HCT116 (cell line): ENCODE measurements at regions not wholly inside any gene's neighbourhood (a gene's known extent, or its start where the extent isn't known, plus 50 kb on each side); places are given as distances from the start of the nearest gene placed in this dataset.

Experiments used
- ATAC-seq: fragments of 200-7000 bp; cut with Tn5 transposase; 2 replicates; pipeline ENCODE4 v1.9.1; 2020; ENCODE audit warnings: mild to moderate bottlenecking, moderate library complexity
- BruUV-seq: library from RNA; stranded (reverse); fragments of 400-500 nt; replicated peaks from 2 replicates; lab custom pipeline; 2021; lab: Mats Ljungman, UMichigan
- CTCF ChIA-PET: fragments of 300-600 bp; sonication (Branson Sonifier 250); formaldehyde crosslinking; loops from one replicate; lab custom pipeline; 2021; ENCODE audit warnings: antibody characterized with exemption; lab: Charles Lee
- POLR2A ChIA-PET: fragments of 300-600, 350-600 bp; sonication (Branson Sonifier 250); formaldehyde crosslinking; loops from one replicate; lab custom pipeline; 2021; ENCODE audit warnings: antibody characterized with exemption; lab: Charles Lee
- RAD21 ChIA-PET, 2 experiments: fragments of 300-600 bp; sonication (Branson Sonifier 250); formaldehyde crosslinking; loops; one replicate each; lab custom pipeline; 2023; ENCODE audit warnings: low total read pairs in 2 of 2; ENCODE audit not compliant: uncharacterized antibody in 2 of 2, unreplicated experiment in 2 of 2, low non-redundant PET in 1 of 2; lab: Charles Lee
- DNase-seq: peaks from one replicate; pipeline ENCODE4 v3.0.0-alpha.2; 2010; ENCODE audit warnings: low read depth, low spot score
- H2AFZ ChIP-seq: fragments of 200-600 bp; shearing (Covaris generic), sonication (generic); 2 replicates; pipeline ENCODE4 v1.6.1; 2017; ENCODE audit warnings: low read depth, mixed run types, mixed read lengths, antibody characterized with exemption, low read length; ENCODE audit not compliant: poor library complexity, severe bottlenecking
- H3K27ac ChIP-seq: 2 replicates; pipeline ENCODE4 v1.5.1; 2012; ENCODE audit warnings: low read depth, low read length
- H3K27me3 ChIP-seq: fragments of 200-600 bp; sonication (generic); 2 replicates; pipeline ENCODE4 v1.6.1; 2016; ENCODE audit warnings: mixed run types, low read length, mixed read lengths; ENCODE audit not compliant: insufficient read depth
- H3K36me3 ChIP-seq, 2 experiments: fragments of 200-500 bp in 1 of 2; fragments of 200-600 bp in 1 of 2; sonication (Bioruptor generic) in 1 of 2; sonication (generic) in 1 of 2; 2 replicates each; pipeline versions ENCODE4 v1.5.1 to v1.6.1; 2014 to 2016; ENCODE audit warnings: low read length in 2 of 2, inconsistent platforms in 1 of 2, mixed read lengths in 1 of 2, mixed run types in 1 of 2; ENCODE audit not compliant: insufficient read depth in 2 of 2, control insufficient read depth in 1 of 2
- H3K4me1 ChIP-seq, 2 experiments: fragments of 200-600 bp in 1 of 2; sonication (generic) in 1 of 2; 2 replicates each; pipeline versions ENCODE4 v1.5.1 to v1.6.1; 2012 to 2017; ENCODE audit warnings: low read length in 2 of 2, inconsistent platforms in 1 of 2, mild to moderate bottlenecking in 1 of 2, mixed read lengths in 1 of 2, mixed run types in 1 of 2, moderate library complexity in 1 of 2; ENCODE audit not compliant: insufficient read depth in 2 of 2, control insufficient read depth in 1 of 2
- H3K4me2 ChIP-seq: fragments of 200-600 bp; sonication (generic); 2 replicates; pipeline ENCODE4 v1.6.1; 2017; ENCODE audit warnings: mixed run types, low read length, mixed read lengths
- H3K4me3 ChIP-seq, 2 experiments: fragments of 200-600 bp in 1 of 2; sonication (generic) in 1 of 2; replicated peaks in 1 of 2; 2 replicates each; pipeline ENCODE4 v1.5.1; 2011 to 2016; ENCODE audit warnings: low read length in 2 of 2, control low read depth in 1 of 2, low read depth in 1 of 2, mild to moderate bottlenecking in 1 of 2, mixed read lengths in 1 of 2, mixed run types in 1 of 2
- H3K79me2 ChIP-seq: fragments of 200-600 bp; sonication (generic); 2 replicates; pipeline ENCODE4 v1.6.1; 2017; ENCODE audit warnings: mild to moderate bottlenecking, mixed run types, low read length, moderate library complexity, mixed read lengths; ENCODE audit not compliant: insufficient read depth
- H3K9ac ChIP-seq: fragments of 200-600 bp; sonication (generic); 2 replicates; pipeline ENCODE4 v1.6.1; 2016; ENCODE audit warnings: low read length, mixed read lengths
- H3K9me2 ChIP-seq: fragments of 200-600 bp; sonication (generic), shearing (Covaris generic); 2 replicates; pipeline ENCODE4 v1.6.1; 2017; ENCODE audit warnings: mixed run types, mild to moderate bottlenecking, moderate library complexity; ENCODE audit not compliant: insufficient read depth
- H3K9me3 ChIP-seq, 2 experiments: fragments of 200-500 bp in 1 of 2; fragments of 200-600 bp in 1 of 2; sonication (Bioruptor generic) in 1 of 2; sonication (generic) in 1 of 2; 2 replicates each; pipeline ENCODE4 v1.6.1; 2014 to 2017; ENCODE audit warnings: low read length in 2 of 2, mixed read lengths in 2 of 2, inconsistent platforms in 1 of 2, low read depth in 1 of 2, mild to moderate bottlenecking in 1 of 2, mixed run types in 1 of 2, moderate library complexity in 1 of 2; ENCODE audit not compliant: control insufficient read depth in 1 of 2, insufficient read depth in 1 of 2
- H4K20me1 ChIP-seq: fragments of 200-600 bp; sonication (generic), shearing (Covaris generic); 2 replicates; pipeline ENCODE4 v1.6.1; 2017; ENCODE audit warnings: mixed run types, mild to moderate bottlenecking, moderate library complexity; ENCODE audit not compliant: insufficient read depth
- CTCF ChIP-seq, 3 experiments: fragments of 200-600 bp in 1 of 3; sonication (generic) in 1 of 3; IDR thresholded peaks in 2 of 3; conservative IDR thresholded peaks in 1 of 3; 2 replicates each; pipeline ENCODE4 v1.5.1; 2012 to 2017; ENCODE audit warnings: low read depth in 2 of 3, low read length in 2 of 3, antibody characterized with exemption in 1 of 3, borderline replicate concordance in 1 of 3, control low read depth in 1 of 3, mild to moderate bottlenecking in 1 of 3, mixed read lengths in 1 of 3, mixed run types in 1 of 3, moderate library complexity in 1 of 3; ENCODE audit not compliant: insufficient read depth in 1 of 3
- FOSL1 ChIP-seq: IDR thresholded peaks from 2 replicates; pipeline ENCODE4 v1.6.1; 2012; ENCODE audit warnings: low read depth
- JUND ChIP-seq: IDR thresholded peaks from 2 replicates; pipeline ENCODE4 v1.6.1; 2012
- POLR2A ChIP-seq: IDR thresholded peaks from 2 replicates; pipeline ENCODE4 v1.7.0; 2011; ENCODE audit warnings: borderline replicate concordance; ENCODE audit not compliant: insufficient read depth, insufficient read length; ENCODE audit errors: extremely low read depth
- POLR2AphosphoS5 ChIP-seq: IDR thresholded peaks from 2 replicates; pipeline ENCODE4 v1.6.1; 2011; ENCODE audit warnings: mild to moderate bottlenecking, low read depth, low read length, moderate library complexity
- RAD21 ChIP-seq: IDR thresholded peaks from 2 replicates; pipeline ENCODE4 v1.6.1; 2012; ENCODE audit warnings: low read depth, mild to moderate bottlenecking
- REST ChIP-seq: IDR thresholded peaks from 2 replicates; pipeline ENCODE4 v1.6.1; 2012; ENCODE audit warnings: low read depth
- SIN3A ChIP-seq: IDR thresholded peaks from 2 replicates; pipeline ENCODE4 v1.6.1; 2012; ENCODE audit warnings: low read depth
- YY1 ChIP-seq: IDR thresholded peaks from 2 replicates; pipeline ENCODE4 v1.6.1; 2011; ENCODE audit warnings: low read length, low read depth, moderate library complexity, mild to moderate bottlenecking; ENCODE audit not compliant: insufficient replicate concordance; ENCODE audit errors: extremely low read depth
- ZFX ChIP-seq: fragments of 450-650 bp; IDR thresholded peaks from 2 replicates; pipeline ENCODE4 v1.6.1; 2017
- intact Hi-C: fragments of 100-400 bp; cut with micrococcal nuclease; formaldehyde crosslinking; loops from 2 replicates; pipeline ENCODE4 v1.10.0; 2022

- no TSS peak for BruUV-seq
- ChIA-PET CTCF (no interaction called here), POLR2A (no interaction called here), RAD21 (no interaction called here)
- DNase-seq, result no peak
- no peaks in the 10 kb centered on the region for H3K9me2 ChIP-seq
- TF ChIP-seq RAD21 (no peak), SIN3A (no peak), REST (no peak)
- no peak for ATAC-seq
- no peaks in the 10 kb centered on the region for H3K4me1 ChIP-seq
- intact Hi-C loops, result no loop called here
- no peak overlapping the region for H3K9ac ChIP-seq
- H3K9me3 ChIP-seq, result peaks cover 6 to 9% of the 10 kb centered on the region in 2 experiments; a peak in 1 of 4 replicates
- H3K79me2 ChIP-seq, result no peaks in the 10 kb centered on the region
- H3K27me3 ChIP-seq, result no peaks in the 10 kb centered on the region
- H3K27ac ChIP-seq, result no peak overlapping the region
- H4K20me1 ChIP-seq, result no peaks in the 10 kb centered on the region
- H2AFZ ChIP-seq, result no peak overlapping the region
- no peaks in the 10 kb centered on the region for H3K36me3 ChIP-seq
- H3K4me2 ChIP-seq, result no peak overlapping the region
- H3K4me3 ChIP-seq, result no peak overlapping the region
Observed at GRCh38 chr18:68417166-68417799, 297.6 kb downstream of the TMX3 start.

GRCh38 chr18:68414407-68414806, 300.5 kb downstream of the TMX3 start:
- Histone ChIP-seq H3K4me3 (no peak overlapping the region), H3K9ac (no peak overlapping the region), H3K4me2 (no peak overlapping the region), H2AFZ (no peak overlapping the region), H4K20me1 (no peaks in the 10 kb centered on the region), H3K79me2 (no peaks in the 10 kb centered on the region), H3K9me2 (no peaks in the 10 kb centered on the region), H3K27ac (no peak overlapping the region), H3K27me3 (no peaks in the 10 kb centered on the region), H3K9me3 (peaks cover 6% of the 10 kb centered on the region in 2 experiments; a peak in 2 of 4 replicates), H3K4me1 (no peaks in the 10 kb centered on the region), H3K36me3 (no peaks in the 10 kb centered on the region)
- ChIA-PET RAD21 (no interaction called here), POLR2A (no interaction called here), CTCF (no interaction called here)
- intact Hi-C loops, result no loop called here
- no TSS peak for BruUV-seq
- no peak for DNase-seq
- ATAC-seq, result no peak
- no peak for TF ChIP-seq POLR2AphosphoS5
- no peak for TF ChIP-seq FOSL1
- TF ChIP-seq CTCF (IDR thresholded peaks at IDR 0.05 in 2 of 3, conservative IDR thresholded peaks at IDR 0.05 in 1 of 3; ENCODE audit: borderline replicate concordance in 1 of 3, insufficient read depth in 1 of 3, low read depth in 2 of 3, low read length in 2 of 3), result no peak
- TF ChIP-seq YY1, result no peak
- TF ChIP-seq ZFX, result no peak
- no peak for TF ChIP-seq POLR2A
- no peak for TF ChIP-seq JUND
